HL-60 (cell line): ENCODE measurements at regions not wholly inside any gene's neighbourhood (a gene's known extent, or its start where the extent isn't known, plus 50 kb on each side); places are given as distances from the start of the nearest gene placed in this dataset.

Experiments
- POLR2AphosphoS5 ChIP-seq: IDR thresholded peaks from 2 replicates; pipeline ENCODE4 v1.6.1; 2012; ENCODE audit warnings: low read depth
- SPI1 ChIP-seq: IDR thresholded peaks from 2 replicates; pipeline ENCODE4 v1.6.1; 2012; ENCODE audit warnings: low read depth, mild to moderate bottlenecking, borderline replicate concordance
- TF ChIP-seq, protein P1 (sequence below): IDR thresholded peaks from one replicate; pipeline ENCODE4 v1.5.1; 2011; ENCODE audit warnings: low read length, control low read depth, inconsistent platforms; ENCODE audit not compliant: insufficient read depth
- TF ChIP-seq, protein P2 (sequence below): IDR thresholded peaks from 2 replicates; pipeline ENCODE4 v1.6.1; 2012; ENCODE audit warnings: low read depth; ENCODE audit not compliant: insufficient replicate concordance

DNA sequence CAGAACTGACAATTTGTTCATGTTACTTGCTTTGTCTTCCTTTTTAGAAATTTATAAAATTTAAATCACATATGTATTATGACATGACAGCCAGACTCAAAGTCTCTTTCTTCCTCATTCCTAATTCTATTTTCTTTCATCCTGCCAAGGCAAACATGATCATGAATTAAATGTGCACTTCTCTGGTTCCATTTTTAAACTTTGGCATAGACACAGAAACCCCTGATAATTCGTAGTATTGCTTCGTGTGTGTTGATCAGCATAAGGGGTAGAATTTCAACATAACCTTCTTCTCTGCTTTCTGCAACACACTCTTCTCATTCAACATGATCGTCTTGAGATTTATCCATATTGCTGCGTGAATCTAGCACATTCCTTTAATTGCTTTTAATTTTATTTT lies 156.5 kb downstream of the AIPL1 start:
- TF ChIP-seq POLR2AphosphoS5: no peak
- TF ChIP-seq, protein P1, sequence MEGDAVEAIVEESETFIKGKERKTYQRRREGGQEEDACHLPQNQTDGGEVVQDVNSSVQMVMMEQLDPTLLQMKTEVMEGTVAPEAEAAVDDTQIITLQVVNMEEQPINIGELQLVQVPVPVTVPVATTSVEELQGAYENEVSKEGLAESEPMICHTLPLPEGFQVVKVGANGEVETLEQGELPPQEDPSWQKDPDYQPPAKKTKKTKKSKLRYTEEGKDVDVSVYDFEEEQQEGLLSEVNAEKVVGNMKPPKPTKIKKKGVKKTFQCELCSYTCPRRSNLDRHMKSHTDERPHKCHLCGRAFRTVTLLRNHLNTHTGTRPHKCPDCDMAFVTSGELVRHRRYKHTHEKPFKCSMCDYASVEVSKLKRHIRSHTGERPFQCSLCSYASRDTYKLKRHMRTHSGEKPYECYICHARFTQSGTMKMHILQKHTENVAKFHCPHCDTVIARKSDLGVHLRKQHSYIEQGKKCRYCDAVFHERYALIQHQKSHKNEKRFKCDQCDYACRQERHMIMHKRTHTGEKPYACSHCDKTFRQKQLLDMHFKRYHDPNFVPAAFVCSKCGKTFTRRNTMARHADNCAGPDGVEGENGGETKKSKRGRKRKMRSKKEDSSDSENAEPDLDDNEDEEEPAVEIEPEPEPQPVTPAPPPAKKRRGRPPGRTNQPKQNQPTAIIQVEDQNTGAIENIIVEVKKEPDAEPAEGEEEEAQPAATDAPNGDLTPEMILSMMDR: no peak
- TF ChIP-seq SPI1: no peak
- TF ChIP-seq, protein P2, sequence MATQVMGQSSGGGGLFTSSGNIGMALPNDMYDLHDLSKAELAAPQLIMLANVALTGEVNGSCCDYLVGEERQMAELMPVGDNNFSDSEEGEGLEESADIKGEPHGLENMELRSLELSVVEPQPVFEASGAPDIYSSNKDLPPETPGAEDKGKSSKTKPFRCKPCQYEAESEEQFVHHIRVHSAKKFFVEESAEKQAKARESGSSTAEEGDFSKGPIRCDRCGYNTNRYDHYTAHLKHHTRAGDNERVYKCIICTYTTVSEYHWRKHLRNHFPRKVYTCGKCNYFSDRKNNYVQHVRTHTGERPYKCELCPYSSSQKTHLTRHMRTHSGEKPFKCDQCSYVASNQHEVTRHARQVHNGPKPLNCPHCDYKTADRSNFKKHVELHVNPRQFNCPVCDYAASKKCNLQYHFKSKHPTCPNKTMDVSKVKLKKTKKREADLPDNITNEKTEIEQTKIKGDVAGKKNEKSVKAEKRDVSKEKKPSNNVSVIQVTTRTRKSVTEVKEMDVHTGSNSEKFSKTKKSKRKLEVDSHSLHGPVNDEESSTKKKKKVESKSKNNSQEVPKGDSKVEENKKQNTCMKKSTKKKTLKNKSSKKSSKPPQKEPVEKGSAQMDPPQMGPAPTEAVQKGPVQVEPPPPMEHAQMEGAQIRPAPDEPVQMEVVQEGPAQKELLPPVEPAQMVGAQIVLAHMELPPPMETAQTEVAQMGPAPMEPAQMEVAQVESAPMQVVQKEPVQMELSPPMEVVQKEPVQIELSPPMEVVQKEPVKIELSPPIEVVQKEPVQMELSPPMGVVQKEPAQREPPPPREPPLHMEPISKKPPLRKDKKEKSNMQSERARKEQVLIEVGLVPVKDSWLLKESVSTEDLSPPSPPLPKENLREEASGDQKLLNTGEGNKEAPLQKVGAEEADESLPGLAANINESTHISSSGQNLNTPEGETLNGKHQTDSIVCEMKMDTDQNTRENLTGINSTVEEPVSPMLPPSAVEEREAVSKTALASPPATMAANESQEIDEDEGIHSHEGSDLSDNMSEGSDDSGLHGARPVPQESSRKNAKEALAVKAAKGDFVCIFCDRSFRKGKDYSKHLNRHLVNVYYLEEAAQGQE: no peak
